PC-3 (cell line): ENCODE measurements at regions not wholly inside any gene's neighbourhood (a gene's known extent, or its start where the extent isn't known, plus 50 kb on each side); places are given as distances from the start of the nearest gene placed in this dataset.

Experiments
- EZH2 ChIP-seq: fragments of 300-600 bp; sonication (generic); IDR thresholded peaks from one replicate; pipeline ENCODE4 v1.6.1; 2017; ENCODE audit warnings: antibody characterized with exemption, mild to moderate bottlenecking, low read length; ENCODE audit not compliant: unreplicated experiment
- TF ChIP-seq, protein P1 (sequence below): fragments of 300-600 bp; sonication (generic); conservative IDR thresholded peaks from 2 replicates; pipeline ENCODE4 v1.5.1; 2017; ENCODE audit warnings: antibody characterized with exemption, low read depth, mild to moderate bottlenecking, low read length

DNA sequence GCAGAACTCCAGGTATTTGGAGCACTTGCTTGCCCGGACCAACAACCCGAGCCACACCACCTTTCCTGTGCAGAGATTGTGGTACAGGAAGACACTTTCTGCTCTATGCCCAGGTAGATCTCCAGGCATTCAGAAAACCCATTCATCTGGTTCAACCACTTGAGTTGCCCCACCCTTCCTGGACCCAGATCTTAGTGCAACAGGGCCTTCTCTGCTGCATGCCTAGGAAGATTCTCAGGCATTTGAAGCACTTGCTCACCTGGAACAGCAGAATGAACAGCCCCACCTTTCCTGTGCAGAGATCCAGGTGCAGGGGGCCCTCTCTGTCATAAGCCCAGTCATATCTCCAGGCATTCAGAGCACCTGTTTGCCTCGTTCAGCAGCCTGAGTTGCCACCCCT lies 412.8 kb upstream of the MGAT4C start:
- TF ChIP-seq, protein P1, sequence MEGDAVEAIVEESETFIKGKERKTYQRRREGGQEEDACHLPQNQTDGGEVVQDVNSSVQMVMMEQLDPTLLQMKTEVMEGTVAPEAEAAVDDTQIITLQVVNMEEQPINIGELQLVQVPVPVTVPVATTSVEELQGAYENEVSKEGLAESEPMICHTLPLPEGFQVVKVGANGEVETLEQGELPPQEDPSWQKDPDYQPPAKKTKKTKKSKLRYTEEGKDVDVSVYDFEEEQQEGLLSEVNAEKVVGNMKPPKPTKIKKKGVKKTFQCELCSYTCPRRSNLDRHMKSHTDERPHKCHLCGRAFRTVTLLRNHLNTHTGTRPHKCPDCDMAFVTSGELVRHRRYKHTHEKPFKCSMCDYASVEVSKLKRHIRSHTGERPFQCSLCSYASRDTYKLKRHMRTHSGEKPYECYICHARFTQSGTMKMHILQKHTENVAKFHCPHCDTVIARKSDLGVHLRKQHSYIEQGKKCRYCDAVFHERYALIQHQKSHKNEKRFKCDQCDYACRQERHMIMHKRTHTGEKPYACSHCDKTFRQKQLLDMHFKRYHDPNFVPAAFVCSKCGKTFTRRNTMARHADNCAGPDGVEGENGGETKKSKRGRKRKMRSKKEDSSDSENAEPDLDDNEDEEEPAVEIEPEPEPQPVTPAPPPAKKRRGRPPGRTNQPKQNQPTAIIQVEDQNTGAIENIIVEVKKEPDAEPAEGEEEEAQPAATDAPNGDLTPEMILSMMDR = no peak
- TF ChIP-seq EZH2 = no peak
